ENCODE measurements at regions not wholly inside any gene's neighbourhood (a gene's known extent, or its start where the extent isn't known, plus 50 kb on each side); places are given as distances from the start of the nearest gene placed in this dataset.

- DNase-seq (ENCODE audit: low read depth in 2 of 2) = no peak
These were observed 1296.1 kb upstream of the PCDH7 start for GRCh38 chr4:29423836-29424721.

DNA sequence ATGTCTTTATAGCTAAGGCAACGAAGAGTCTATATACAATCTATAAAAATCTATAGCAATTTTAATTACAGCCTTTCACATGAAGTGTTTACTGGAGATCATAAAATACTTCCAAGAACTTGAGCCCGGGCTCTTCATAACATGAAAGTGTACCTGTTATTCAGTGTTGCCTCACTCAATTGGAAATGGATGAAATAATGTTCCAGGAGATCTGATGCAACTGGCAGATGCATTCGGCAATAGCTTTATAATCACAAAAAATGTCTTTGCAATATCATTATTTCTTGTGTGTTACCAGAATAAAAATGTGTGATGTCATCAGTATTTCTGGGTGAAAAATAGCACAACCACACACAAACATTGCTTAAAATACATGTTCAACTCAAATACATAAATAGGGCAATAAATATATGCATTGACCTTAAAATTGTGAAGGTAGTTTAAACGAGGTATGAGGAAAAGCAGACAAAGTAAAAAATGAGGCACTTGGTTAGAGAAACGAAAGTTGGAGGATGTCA lies 1266.8 kb upstream of the PCDH7 start:
- DNase-seq (ENCODE audit: low read depth in 2 of 2) = no peak

GRCh38 chr4:29459926-29460325 lies 1260.2 kb upstream of the PCDH7 start:
- no peak for DNase-seq (ENCODE audit: low read depth in 2 of 2)

- DNase-seq (ENCODE audit: low read depth in 2 of 2) = no peak
These were observed 1253.0 kb upstream of the PCDH7 start for GRCh38 chr4:29467044-29467717.
